RWPE1 (cell line): ENCODE measurements at regions not wholly inside any gene's neighbourhood (a gene's known extent, or its start where the extent isn't known, plus 50 kb on each side); places are given as distances from the start of the nearest gene placed in this dataset.
A peak's percentile ranks its signal among the peaks of the same experiment; 100 is the strongest.
"Not testable (repeated sequence)": the region's sequence is repeated elsewhere in the genome, so short reads cannot be mapped to it uniquely, and the experiment has no call there.

Experiments
- CTCF ChIA-PET: fragments of 350-600 bp; sonication (Branson Sonifier 250); formaldehyde crosslinking; extraction: SDS; loops from one replicate; lab custom pipeline; 2021; lab: Yijun Ruan, JAX
- POLR2A ChIA-PET: fragments of 400-600 bp; formaldehyde crosslinking; extraction: SDS; loops from one replicate; lab custom pipeline; 2020; ENCODE audit warnings: antibody characterized with exemption; ENCODE audit not compliant: low non-redundant PET; lab: Yijun Ruan, JAX
- DNase-seq: peaks from one replicate; pipeline ENCODE4 v3.0.0; 2012; ENCODE audit warnings: low spot score
- H3K27ac ChIP-seq: fragments of 450-650 bp; 2 replicates; pipeline ENCODE4 v1.5.1; 2017
- TF ChIP-seq, protein P1 (sequence below): fragments of 450-650 bp; conservative IDR thresholded peaks from 2 replicates; pipeline ENCODE4 v1.5.1; 2017; ENCODE audit warnings: low read depth, mild to moderate bottlenecking

DNA sequence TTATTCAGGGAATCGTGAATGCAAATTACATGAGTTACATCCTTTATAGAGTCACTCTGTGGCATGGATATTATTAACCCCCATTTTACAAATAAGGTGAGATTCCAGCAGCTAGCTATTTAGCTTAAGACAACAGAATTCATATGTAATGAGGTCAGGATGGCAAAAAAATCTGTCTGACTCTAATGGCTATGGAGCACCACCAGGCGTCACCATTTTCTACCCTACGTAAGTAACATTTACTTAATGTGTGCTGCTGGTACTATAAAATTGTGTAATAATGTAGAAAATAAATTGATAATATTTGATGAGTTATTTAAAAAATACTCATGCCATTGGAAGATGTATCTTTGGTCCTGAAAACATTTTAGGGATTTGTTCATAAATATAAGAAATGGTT lies 2040.1 kb upstream of the LRRTM1 start:
- TF ChIP-seq, protein P1, sequence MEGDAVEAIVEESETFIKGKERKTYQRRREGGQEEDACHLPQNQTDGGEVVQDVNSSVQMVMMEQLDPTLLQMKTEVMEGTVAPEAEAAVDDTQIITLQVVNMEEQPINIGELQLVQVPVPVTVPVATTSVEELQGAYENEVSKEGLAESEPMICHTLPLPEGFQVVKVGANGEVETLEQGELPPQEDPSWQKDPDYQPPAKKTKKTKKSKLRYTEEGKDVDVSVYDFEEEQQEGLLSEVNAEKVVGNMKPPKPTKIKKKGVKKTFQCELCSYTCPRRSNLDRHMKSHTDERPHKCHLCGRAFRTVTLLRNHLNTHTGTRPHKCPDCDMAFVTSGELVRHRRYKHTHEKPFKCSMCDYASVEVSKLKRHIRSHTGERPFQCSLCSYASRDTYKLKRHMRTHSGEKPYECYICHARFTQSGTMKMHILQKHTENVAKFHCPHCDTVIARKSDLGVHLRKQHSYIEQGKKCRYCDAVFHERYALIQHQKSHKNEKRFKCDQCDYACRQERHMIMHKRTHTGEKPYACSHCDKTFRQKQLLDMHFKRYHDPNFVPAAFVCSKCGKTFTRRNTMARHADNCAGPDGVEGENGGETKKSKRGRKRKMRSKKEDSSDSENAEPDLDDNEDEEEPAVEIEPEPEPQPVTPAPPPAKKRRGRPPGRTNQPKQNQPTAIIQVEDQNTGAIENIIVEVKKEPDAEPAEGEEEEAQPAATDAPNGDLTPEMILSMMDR: no peak
- H3K27ac ChIP-seq: no peak overlapping the region
- DNase-seq: peak; percentile 1
- ChIA-PET POLR2A (no interaction called here), CTCF (interaction anchor here (0.6 kb wide), 1 partner anchor 1125 kb away, joined by 3 read pairs; no protein-coding TSS in a partner anchor)

DNA sequence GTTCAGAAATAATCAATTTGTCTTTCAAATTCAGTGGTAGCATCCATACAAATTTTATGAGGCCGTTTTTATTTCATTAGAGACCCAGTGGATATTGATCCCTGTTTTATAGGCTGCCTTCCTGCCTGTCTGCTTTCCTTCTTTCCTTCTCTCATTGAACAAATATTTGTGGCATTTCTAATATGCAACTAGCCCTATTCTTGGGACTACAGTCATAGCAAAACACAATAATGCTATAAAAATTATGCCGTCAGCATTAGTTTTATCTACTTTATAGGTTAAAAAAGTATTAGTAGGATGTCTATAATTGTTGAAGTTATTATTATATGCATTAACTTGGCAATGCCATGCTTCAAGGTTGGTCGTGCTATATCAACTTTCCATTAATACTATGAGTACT lies 2037.8 kb upstream of the LRRTM1 start:
- ChIA-PET CTCF (no interaction called here), POLR2A (no interaction called here)
- no peak for DNase-seq
- TF ChIP-seq, protein P1: no peak
- H3K27ac ChIP-seq: no peak overlapping the region

DNA sequence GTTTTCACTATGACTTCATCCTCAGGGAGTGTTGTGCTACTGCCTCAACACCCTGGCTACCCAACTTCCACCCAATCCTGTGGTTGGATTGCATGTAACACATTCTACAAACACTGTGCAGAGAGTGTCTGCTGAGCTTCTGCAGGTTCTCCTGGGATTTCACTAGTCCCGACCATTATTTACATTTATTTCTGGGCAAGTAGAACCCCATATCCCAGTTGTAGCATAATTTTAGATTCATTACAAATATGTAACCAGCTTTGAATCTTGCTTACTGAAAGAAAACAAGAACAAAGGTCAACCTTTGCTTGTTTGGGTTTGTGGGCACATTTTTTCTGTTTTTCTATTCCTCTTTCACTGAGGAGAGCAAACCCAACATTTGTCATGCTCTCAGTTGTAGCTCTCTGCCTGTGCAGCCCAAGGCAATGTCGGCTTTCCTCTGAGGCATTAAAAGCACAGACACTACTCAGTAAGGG lies 2036.1 kb upstream of the LRRTM1 start:
- TF ChIP-seq, protein P1: no peak
- ChIA-PET POLR2A (no interaction called here), CTCF (no interaction called here)
- no peak overlapping the region for H3K27ac ChIP-seq
- DNase-seq: no peak

DNA sequence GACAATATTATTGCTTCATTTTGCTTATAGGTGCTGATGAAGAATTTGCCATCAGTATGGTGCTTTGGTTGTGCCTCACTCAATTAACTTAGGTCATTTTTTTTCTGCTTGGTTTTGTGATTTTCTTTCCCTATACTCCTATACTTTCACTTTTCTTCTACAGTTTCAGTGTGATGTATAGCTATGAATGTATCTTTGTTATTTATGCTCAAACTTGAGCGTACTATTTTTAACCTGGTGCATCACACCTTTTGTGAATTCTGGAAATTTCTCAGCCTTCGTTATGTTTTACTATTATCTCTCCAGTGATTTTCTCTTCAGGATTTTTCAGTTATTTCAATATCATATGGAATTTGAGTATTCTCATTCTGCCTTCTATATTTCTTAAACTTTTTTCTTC lies 2035.3 kb upstream of the LRRTM1 start:
- DNase-seq: no peak

DNA sequence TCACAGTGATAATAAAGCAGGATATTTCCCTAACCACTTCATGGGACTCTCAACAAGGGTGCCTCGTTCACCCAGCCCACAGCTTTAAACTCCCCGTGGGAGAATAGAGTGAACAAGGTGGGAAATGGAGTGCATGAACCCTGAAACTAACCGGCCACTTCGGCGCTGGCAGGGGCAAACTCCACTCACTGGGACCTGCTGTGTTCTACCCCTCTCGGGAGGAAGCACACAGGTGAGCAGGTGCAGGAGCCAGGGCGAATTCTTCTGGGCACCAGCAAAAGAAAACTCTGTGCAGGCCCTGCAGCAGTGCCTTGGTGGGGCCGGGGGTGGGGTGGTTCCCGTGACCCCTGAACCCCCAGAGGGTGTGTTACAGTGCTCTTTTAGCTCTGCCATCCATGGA lies 2029.1 kb upstream of the LRRTM1 start:
- ChIA-PET CTCF (no interaction called here), POLR2A (no interaction called here)
- H3K27ac ChIP-seq: no peak overlapping the region
- no peak for DNase-seq
- TF ChIP-seq, protein P1: no peak

More for the DNA sequence above, 2035.3 kb upstream of the LRRTM1 start:
- H3K27ac ChIP-seq: no peak overlapping the region
- CTCF ChIA-PET: interaction anchor here (0.6 to 0.7 kb wide), 2 partner anchors 259 to 461 kb away, joined by 3 read pairs; no protein-coding TSS in a partner anchor
- TF ChIP-seq, protein P1: no peak
- POLR2A ChIA-PET: no interaction called here

DNA sequence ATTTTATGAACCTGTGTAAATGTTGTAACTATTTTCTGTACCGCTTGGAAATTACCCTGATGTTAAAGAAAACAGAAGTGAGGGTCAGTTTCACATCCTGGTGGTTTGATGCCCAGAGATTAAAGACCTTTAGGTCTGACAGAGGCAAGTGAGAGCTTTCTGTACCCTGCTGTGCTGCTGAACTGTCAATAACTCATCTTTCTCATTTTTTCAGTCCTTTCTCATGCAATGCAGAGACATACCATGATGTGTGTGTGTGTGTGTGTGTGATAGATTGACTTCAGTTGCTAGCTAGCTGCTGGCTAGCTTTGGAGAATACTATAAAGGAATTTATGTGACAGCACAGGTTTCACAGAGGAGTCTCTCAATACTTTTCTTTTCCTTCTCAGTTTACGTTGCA lies 2025.6 kb upstream of the LRRTM1 start:
- ChIA-PET CTCF (no interaction called here), POLR2A (no interaction called here)
- H3K27ac ChIP-seq: no peak overlapping the region
- TF ChIP-seq, protein P1: no peak
- no peak for DNase-seq

DNA sequence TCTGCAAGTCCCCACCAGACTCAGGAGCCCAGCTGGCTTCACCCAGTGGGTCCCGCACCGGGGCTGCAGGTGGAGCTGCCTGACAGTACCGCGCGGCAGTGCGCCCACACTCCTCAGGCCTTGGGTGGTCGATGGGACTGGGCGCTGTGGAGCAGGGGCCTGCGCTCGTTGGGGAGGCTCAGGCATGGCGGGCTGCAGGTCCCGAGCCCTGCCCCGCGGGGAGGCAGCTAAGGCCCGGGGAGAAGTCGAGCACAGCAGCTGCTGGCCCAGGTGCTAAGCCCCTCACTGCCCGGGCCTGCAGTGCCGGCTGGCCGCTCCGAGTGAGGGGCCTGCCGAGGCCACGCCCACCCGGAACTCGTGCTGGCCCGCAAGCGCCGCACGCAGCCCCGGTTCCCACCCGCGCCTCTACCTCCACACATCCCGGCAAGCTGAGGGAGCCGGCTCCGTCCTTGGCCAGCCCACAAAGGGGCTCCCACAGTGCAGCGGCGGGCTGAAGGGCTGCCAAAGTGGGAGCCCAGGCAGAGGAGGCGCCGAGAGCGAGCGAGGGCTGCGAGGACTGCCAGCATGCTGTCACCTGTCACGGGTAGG lies 2021.7 kb upstream of the LRRTM1 start:
- POLR2A ChIA-PET, DNase-seq, H3K27ac ChIP-seq: not testable (repeated sequence)
- CTCF ChIA-PET: interaction anchor here (0.6 kb wide), 1 partner anchor 408 kb away, joined by 3 read pairs; no protein-coding TSS in a partner anchor
